HG03442 (cell line): ENCODE measurements at regions not wholly inside any gene's neighbourhood (a gene's known extent, or its start where the extent isn't known, plus 50 kb on each side); places are given as distances from the start of the nearest gene placed in this dataset.

ENCODE experiments used
- ATAC-seq: cut with Tn5 transposase; IDR thresholded peaks from one replicate; pipeline ENCODE4 v1.9.1; 2021; ENCODE audit warnings: mild to moderate bottlenecking, moderate library complexity; ENCODE audit not compliant: unreplicated experiment

- no peak for ATAC-seq
Observed at GRCh38 chr2:237264480-237265219, 149.3 kb downstream of the COL6A3 start.

GRCh38 chr2:237268004-237268708, 145.8 kb downstream of the COL6A3 start:
- no peak for ATAC-seq

- ATAC-seq, result no peak
Observed at GRCh38 chr2:237269138-237269875, 144.7 kb downstream of the COL6A3 start.

- no peak for ATAC-seq
Observed at GRCh38 chr2:237270520-237270919, 143.4 kb downstream of the COL6A3 start.

- no peak for ATAC-seq
Observed at GRCh38 chr2:237271698-237272652, 142.0 kb downstream of the COL6A3 start.
